HG03378 (cell line): ENCODE measurements at regions not wholly inside any gene's neighbourhood (a gene's known extent, or its start where the extent isn't known, plus 50 kb on each side); places are given as distances from the start of the nearest gene placed in this dataset.
A peak's percentile ranks its signal among the peaks of the same experiment; 100 is the strongest.
"Not testable (repeated sequence)": the region's sequence is repeated elsewhere in the genome, so short reads cannot be mapped to it uniquely, and the experiment has no call there.

ENCODE experiments used
- ATAC-seq: cut with Tn5 transposase; IDR thresholded peaks from one replicate; pipeline ENCODE4 v1.9.1; 2021; ENCODE audit warnings: mild to moderate bottlenecking, moderate library complexity; ENCODE audit not compliant: unreplicated experiment

DNA sequence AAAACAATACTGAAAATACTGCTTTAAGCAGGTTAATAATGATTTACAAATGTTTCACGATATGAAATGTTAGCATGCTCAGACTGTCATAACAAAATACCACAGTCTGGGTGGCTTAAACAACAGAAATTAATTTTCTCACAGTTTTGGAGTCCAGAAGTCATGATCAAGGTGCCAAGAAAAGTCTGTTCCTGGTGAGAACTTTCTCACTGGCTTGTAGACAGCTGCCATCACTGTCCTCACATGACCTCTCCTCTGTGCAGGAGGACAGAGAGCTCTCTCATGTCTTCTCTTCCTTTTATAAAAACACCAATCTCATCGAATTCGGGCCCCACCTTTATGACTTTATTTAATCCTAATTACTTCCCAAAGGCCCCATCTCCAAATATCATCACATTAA lies 426.7 kb downstream of the KLHL13 start:
- no peak for ATAC-seq

DNA sequence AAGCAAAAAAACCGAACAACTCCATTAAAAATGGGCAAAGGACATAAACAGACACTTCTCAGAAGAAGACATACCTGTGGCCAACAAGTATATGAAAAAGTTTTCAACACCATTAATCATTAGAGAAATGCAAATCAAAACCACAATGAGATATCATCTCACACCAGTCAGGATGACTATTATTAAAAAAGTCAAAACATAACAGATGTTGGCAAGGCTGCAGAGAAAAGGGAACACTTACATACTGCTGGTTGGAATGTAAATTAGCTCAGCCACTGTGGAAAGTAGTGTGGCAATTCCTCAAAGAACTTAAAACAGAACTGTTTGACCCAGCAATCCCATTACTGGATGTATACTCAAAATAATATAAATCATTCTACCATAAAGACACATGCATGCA lies 436.3 kb downstream of the KLHL13 start:
- ATAC-seq = no peak

DNA sequence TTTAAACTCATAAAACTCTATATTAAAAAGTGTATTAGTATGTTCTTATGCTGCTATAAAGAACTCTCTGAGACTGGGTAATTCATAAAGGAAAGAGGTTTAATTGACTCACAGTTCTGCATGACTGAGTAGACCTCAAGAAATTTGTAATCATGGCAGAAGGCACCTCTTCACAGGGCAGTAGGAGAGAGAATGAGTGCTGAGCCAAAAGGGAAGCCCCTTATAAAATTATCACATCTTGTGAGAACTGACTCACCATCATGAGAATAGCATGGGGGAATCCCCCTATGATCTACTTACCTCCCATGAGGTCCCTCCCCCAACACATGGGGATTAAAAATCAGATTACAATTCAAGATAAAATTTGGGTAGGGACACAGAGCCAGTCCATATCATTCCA lies 463.2 kb downstream of the KLHL13 start:
- ATAC-seq = no peak

DNA sequence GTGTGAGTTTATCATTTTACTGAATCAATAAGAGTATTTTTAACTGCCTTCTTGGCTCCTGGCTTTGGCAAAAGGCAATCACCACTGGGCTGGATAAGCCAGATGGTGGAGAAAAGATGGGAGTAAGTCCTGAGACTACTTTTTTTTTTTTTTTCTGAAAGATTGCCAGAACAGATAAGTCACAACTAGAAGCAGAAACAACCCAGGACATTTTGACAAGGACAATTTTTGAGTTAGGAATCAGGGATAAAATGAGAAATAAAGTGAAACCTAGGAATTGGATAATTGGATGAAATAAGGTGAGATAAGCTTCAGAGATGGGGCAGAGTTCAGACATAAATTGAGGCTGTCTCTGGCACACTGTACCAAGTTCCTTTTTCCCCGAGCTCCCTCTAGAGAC lies 471.0 kb downstream of the KLHL13 start:
- ATAC-seq = no peak

DNA sequence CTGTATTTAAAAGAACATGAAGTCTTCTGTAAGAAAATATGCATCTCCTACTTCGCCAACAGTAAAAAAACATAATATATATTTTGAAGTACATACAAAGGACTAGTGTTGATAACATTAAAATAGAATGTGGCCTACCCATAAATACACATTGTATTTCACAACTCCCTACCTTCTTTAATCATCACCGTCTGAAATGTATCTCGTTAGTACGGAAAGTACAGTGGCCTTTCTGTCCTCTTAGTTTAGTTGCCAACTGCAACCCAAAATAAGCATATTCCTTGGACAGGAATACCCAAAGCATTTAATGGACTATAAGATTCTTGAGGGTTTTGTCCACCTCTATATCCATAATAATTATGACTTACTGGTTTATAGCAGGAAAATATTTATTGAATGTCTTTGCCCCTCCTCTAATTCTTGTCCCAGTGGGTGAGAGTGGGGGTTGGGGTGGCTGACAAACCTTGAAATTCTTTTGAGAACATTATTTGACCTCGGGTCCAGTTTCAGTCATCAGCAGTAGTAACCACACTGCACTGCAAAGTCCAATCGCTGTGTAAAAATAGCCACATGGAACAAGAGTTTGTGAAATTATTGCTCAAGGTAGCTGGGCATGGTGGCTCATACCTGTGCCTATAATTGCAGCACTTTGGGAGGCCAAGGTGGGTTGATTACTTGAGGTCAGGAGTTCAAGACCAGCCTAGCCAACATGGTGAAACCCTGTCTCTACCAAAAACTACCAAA lies 474.5 kb downstream of the KLHL13 start:
- no peak for ATAC-seq

DNA sequence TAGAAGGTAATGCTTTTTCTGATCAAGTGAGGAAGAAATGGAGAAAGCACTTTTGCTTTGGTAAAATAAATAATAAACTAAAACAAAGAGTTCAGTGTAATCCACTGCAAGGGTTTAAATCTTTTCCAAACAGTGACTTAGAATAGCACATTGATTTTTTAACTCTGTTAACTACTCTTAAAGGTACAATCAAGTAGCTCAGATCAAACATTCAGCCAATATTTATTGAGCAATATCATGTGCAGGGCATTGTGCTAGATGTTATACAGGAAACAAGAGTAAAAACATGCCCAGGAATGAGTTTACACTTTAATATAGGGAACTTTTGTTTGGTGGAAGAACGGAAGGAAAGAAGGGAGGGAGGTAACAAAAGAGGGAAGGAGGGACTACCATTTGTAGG lies 479.8 kb downstream of the KLHL13 start:
- ATAC-seq = no peak

DNA sequence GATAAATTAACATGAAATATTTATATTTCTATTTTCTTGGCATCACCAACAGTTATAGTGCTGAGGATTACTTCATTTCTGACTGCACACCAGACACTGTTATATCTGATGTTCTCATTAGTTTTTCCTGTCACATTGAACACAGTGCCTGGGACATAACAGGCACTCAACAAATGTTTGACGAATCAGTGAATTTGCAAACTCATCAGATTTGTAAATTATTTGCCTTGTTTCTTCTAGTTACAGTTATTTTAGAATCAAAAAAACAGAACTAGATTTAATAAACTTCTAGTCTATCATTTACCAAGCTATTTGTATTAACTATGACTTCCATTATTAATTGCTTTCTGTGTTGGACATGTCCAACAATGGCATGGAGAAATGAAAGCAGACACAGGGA lies 483.3 kb downstream of the KLHL13 start:
- no peak for ATAC-seq

DNA sequence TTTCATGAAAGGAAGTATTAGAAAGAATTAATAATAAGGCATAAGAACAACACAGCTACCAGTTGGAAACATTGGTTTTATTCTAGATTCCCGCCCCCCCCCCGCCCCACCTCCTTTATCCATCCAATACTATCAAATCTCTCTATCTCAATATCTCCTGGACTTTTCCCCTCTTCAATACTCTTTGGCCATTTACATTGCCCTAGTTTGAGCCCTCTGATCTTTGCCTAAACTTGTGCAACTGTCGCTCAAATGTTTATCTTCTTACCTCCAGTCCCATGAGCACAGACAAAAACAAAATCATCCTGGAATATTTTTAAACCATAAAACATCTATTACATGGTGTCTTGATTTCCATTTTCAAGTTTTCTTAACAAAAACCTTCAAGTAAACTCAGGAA lies 488.2 kb downstream of the KLHL13 start:
- no peak for ATAC-seq

DNA sequence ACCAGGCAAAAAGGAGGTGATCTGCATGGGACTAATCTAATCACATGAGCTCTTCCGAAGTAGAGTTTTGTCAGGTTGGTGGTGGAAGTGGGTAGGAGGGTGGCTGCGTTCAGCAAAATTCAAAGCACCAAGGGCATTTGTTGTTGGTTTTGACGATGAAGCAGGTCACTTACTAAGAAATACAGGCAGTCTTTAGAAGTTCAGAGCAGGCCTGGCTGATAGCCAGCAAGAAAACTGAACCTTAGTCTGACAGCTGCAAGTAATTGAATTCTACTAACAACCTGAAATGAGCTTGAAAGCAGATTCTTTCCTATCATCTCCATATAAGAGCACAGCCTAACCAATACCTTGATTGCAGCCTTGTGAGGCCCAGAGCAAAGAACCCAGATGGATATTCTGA lies 505.8 kb downstream of the KLHL13 start:
- no peak for ATAC-seq

DNA sequence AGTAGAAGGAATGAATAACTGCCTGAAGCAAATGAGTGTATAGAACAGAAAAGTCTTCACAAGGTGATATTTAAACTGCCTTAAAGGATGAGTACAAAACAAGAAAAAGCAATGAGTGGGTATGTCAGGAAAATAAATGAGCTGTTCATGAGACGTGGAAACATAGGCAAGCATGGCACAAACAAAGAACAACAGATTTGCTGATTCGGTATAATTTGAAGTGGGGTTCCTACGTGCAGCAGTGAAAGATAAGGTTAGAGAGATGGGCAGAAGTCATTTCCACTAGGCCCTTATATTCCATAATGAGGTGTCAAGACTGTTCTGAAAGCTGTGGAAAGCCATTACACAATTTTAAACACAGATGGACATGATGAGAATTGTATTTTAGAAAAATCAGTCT lies 506.6 kb downstream of the KLHL13 start:
- ATAC-seq = no peak

DNA sequence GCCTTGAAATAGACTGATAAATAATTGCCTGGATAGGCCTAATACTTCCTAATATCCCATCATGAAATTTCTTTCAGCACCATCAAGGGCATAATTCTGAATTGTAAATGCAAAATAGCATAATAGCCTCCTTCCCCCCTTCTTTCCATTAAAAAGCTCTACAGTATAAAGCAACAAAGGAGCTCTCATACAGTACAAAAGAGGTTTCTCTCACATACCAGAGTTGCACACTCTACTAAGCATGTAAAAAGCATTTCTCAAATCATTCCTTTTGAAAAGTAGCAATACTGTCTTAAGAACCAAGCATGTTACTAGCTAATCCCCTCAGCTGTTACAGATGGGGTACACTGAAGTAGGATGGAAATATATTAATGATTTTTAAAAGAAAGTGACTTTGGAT lies 509.0 kb downstream of the KLHL13 start:
- ATAC-seq = no peak

DNA sequence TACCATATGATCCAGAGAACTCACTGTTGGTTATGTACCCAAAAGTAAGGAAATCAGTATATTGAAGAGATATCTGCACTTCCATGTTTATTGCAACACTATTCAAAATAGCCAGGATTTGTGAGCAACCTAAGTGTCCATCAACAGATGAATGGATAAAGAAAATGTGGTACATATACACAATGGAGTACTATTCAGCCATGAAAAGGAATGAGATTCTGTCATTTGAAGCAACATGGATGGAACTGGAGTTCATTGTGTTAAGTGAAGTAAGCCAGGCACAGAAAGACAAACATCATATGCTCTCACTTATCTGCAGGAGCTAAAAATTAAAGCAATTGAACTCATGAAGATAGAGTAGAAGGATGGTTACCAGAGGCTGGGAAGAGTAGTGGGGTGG lies 510.5 kb downstream of the KLHL13 start:
- not testable (repeated sequence) for ATAC-seq

DNA sequence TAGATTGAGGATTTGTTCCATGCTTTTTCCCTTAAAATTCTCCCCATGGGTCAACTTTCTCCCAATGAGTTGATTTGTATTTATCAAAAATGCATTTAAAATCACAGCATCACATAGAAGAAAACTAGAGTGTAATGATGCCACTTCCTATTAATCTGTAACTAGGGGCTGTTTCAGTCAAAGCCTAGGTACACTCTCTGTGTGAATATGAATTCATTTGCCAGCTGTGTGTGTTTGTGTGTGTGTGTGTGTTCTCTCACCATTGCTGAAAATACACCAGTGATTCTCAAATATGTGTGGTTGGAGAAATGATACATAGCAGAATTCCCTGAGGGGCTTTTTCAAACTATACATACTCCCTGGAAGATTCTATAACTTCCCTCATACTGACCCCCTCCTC lies 546.5 kb downstream of the KLHL13 start:
- no peak for ATAC-seq

DNA sequence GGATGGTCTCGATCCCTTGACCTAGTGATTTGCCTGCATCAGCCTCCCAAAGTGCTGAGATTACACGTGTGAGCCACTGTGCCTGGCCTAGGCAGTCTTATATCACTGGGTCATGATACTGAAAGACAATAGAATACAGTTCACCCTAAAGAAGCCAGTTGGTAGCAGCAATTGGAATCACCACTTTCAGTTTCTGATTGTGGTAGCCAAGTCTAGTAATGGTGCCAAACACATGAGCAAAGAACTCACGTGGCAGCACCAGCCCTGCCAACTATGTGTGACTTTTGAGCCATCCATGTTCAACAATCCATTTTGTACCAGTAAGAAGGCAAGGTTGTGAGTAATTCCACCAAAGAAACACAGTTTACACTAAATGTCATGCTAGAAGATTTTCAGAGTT lies 548.4 kb downstream of the KLHL13 start:
- ATAC-seq = no peak

DNA sequence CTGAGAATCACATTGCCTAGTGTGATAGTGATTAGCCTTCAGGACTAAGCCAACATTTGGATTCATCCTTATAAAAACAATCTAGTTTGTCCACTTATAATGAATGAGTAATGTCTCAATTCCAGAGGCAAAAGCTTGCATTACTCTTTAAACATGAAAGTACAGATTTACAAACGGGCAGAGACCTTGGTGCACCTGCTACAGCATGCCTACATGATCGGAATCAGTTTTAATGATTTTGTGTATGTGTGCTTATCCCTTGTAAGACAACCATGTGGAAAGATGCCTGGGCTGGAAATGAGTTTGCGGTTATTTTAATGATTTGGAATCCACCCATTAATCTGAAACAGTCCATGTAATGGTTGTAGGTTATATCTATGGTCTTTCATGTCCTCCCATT lies 572.7 kb downstream of the KLHL13 start:
- ATAC-seq = no peak

DNA sequence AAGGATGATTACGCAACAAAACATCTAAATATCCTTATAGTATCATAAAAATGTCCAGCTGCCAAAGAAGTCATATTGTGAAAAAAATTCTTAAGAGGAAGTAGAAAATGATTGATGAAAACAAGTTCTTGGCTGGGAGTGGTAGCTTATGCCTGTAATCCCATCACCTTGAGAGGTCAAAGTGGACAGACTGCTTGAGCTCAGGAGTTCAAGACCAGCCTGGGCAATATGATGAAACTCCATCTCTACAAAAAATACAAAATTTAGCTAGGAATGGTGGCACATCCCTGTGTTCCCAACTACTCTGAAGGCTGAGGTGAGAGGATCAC lies 577.6 kb downstream of the KLHL13 start:
- ATAC-seq = no peak

DNA sequence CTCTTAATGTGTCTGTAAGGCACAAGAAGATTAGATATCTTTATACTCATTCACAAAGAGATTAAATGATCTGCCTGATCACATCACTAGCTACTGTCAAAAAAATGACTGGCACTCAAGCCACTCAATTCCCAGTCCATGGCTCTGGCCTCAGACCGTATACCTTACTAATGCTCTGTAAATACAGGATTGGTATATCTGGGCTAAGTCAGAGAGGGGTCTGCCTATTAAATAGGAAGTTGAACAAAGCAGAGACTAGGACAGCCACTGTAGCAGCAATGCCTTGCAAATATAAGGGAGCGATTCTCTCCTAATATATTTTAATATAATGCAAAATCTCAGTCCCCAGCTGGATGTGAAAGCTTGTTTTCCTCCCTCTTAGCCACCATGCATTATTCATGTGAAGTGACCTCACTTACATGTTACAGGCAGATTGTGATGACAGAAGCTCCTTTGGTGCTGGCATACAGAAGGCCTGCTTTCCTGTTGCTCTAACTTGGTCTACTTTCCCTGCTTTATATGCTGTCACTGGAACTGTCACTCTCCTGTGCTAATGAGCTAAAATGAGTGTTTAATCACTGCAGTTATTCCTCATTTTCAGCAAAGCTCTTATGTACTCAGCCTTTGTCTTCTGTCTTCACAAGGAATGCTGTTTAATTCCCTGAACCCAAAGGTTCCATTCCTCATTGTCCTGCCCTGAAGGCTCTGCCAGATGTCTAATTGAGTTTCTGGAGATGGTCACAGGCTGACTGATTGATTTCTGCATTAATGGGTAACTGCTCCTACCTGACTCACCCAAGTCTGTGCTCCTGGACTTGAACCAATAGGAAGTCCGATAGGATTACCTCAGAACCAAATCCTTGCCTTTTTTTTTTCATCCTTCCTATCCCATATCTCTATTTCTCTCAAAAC lies 578.2 kb downstream of the KLHL13 start:
- ATAC-seq = no peak

DNA sequence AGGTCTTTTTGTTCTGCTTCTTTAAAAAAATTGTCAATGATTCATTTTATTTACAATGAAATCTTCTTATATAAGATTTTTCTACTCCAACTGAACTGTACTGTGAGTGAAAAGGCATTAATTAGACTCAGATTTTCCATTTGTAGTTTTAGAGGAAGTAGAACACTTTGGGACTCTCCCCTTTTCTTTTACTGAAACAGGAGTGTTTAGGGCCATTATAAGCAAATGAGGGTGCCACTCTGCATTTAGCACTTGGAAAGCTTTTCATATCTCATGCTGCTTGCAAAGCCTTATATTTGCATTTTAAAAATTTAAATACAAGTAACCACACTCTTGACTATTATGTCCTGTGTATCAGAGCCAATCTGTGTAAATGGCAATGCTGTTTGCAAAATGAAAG lies 584.3 kb downstream of the KLHL13 start:
- ATAC-seq = peak; percentile 63

DNA sequence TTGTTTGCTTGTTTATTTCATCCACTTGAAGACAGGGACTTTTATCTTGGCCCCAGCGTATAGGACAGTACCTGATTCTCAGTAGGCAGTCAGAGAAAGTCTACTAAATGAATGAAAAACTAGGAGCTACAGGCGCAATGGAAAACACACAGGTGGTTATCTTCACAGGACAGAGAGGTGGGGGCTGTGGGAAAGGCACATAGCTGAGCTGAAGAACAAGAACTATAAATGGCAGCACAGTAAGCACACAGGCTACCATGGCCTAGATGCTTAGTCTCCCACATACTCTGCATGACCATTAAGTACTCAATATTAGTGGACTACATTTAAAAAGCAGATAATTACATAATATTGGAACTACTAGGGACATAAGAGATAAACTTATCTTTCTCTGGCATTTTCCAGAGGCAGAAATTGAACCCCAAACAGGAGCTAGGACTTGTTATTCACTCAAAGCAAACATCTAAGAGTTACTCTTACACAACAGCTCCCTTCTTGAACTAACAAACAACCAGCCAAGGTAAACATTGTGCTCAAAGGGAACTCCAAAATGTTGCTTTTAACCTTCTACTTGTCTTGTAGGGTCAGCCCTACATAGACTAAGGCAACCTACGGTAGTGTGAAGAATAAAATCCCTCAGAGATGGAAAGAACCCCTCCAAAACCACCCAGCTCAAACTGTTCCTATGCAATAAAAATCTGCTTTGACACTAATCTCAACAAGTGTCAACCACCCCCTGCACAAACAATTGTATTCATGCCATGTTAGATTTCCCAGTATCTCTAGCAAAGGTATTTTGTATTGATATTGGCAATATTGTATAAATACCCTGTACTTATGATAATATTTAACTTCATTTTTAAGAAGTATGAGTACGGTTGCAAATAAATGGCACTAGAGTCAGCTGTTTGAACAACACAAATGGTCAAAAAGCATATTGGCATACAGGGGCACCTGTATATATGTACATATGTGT lies 593.6 kb downstream of the KLHL13 start:
- no peak for ATAC-seq

DNA sequence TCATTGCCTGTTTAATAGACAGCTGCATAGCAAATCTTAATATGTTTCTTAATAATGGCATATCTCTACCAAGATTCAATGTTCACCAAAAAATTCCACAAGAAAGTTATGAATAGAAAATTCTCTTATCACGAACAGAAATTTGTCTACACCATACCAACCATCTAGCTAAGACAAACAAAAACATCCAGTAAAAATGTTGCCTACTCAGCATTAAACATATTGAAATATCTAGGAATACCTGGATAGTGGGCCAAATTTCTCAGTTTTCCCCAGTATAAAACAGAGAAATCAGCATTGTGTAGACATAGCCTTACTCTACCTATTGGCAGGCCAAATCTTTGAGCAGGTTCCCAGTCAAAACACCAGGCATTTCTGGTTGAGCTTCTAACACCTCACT lies 598.6 kb downstream of the KLHL13 start:
- no peak for ATAC-seq

DNA sequence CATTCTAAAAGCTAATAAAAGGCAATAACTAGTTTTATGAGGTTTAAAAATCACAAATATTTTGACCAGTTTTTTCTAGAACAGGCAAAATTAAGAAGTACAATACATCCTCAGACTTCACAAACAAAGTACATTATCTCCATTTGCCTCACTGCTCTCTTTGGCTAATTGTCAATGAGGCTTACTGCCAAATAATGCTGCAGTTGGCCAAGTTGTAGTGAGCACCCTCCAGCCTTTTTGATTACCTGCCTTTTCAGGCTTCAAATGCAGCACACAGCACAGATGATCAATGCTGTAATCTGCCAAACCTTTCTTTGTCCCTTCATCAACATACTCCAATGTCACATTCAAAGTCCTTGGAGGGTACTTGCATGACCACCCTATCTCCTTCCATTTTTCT lies 605.2 kb downstream of the KLHL13 start:
- ATAC-seq = no peak
